H1 (cell line): ENCODE measurements at regions not wholly inside any gene's neighbourhood (a gene's known extent, or its start where the extent isn't known, plus 50 kb on each side); places are given as distances from the start of the nearest gene placed in this dataset.

Experiments used
- CTCF ChIA-PET: fragments of 300-600 bp; sonication (Branson Sonifier 250); formaldehyde crosslinking; loops from one replicate; lab custom pipeline; 2021; ENCODE audit not compliant: partially characterized antibody; lab: Charles Lee
- POLR2A ChIA-PET: fragments of 300-600 bp; sonication (Branson Sonifier 250); formaldehyde crosslinking; loops from one replicate; lab custom pipeline; 2021; ENCODE audit warnings: inconsistent platforms; ENCODE audit not compliant: partially characterized antibody; lab: Charles Lee
- DNase-seq, 2 experiments: peaks; one replicate each; pipeline versions ENCODE4 v3.0.0 to v3.0.0-alpha.2; 2010 to 2022; ENCODE audit warnings: low spot score in 2 of 2, low read depth in 1 of 2, mixed read lengths in 1 of 2
- FAIRE-seq: peaks from 2 replicates; lab custom pipeline; 2011; peaks lifted over from hg19 to GRCh38; lab: Jason Lieb, UNC
- H2AFZ ChIP-seq: 2 replicates; pipeline ENCODE4 v1.8.1; 2012; ENCODE audit warnings: low read length, inconsistent platforms
- H2AK5ac ChIP-seq: 2 replicates; pipeline ENCODE4 v1.6.1; 2013; ENCODE audit warnings: low read depth, low read length
- H2BK120ac ChIP-seq: replicated peaks from 2 replicates; pipeline ENCODE3; 2013; ENCODE audit warnings: low read depth, low read length, inconsistent platforms
- H2BK12ac ChIP-seq: 2 replicates; pipeline ENCODE4 v1.6.1; 2013; ENCODE audit warnings: low read depth, low read length
- H2BK15ac ChIP-seq: 2 replicates; pipeline ENCODE4 v1.6.1; 2013; ENCODE audit warnings: low read length
- H2BK20ac ChIP-seq: 2 replicates; pipeline ENCODE4 v1.6.1; 2013; ENCODE audit warnings: low read length
- H2BK5ac ChIP-seq: 2 replicates; pipeline ENCODE4 v1.6.1; 2013; ENCODE audit warnings: low read depth, low read length
- H3K14ac ChIP-seq: 2 replicates; pipeline ENCODE4 v1.6.1; 2013; ENCODE audit warnings: inconsistent platforms; ENCODE audit not compliant: insufficient read length
- H3K18ac ChIP-seq: 2 replicates; pipeline ENCODE4 v1.6.1; 2013; ENCODE audit warnings: low read length; ENCODE audit errors: extremely low read depth
- H3K23ac ChIP-seq: 2 replicates; pipeline ENCODE4 v1.6.1; 2013; ENCODE audit warnings: inconsistent platforms; ENCODE audit not compliant: insufficient read length
- H3K23me2 ChIP-seq: 2 replicates; pipeline ENCODE4 v1.6.1; 2013; ENCODE audit warnings: low read depth, low read length
- H3K27ac ChIP-seq: 2 replicates; pipeline ENCODE4 v1.6.1; 2011; ENCODE audit warnings: low read depth, low read length, inconsistent platforms
- H3K27me3 ChIP-seq, 4 experiments: replicated peaks in 1 of 4; 1 replicate in 1 of 4; 2 replicates in 3 of 4; pipeline versions ENCODE4 v1.6.1 to v1.8.1; 2011 to 2013; ENCODE audit warnings: low read length in 3 of 4, mild to moderate bottlenecking in 3 of 4, inconsistent platforms in 2 of 4, mixed read lengths in 2 of 4, moderate library complexity in 1 of 4; ENCODE audit not compliant: control insufficient read depth in 3 of 4, insufficient read depth in 3 of 4; ENCODE audit errors: extremely low read depth in 1 of 4
- H3K36me3 ChIP-seq, 4 experiments: 2 replicates each; pipeline versions ENCODE4 v1.6.1 to v1.8.1; 2011 to 2013; ENCODE audit warnings: mild to moderate bottlenecking in 4 of 4, low read length in 3 of 4, moderate library complexity in 2 of 4, control low read depth in 1 of 4, inconsistent platforms in 1 of 4; ENCODE audit not compliant: insufficient read depth in 4 of 4, control insufficient read depth in 2 of 4
- H3K4ac ChIP-seq: replicated peaks from 2 replicates; pipeline ENCODE3; 2013; ENCODE audit warnings: low read length, low read depth, mixed read lengths, inconsistent platforms; ENCODE audit not compliant: insufficient read length
- H3K4me1 ChIP-seq, 4 experiments: replicated peaks in 1 of 4; 1 replicate in 1 of 4; 2 replicates in 3 of 4; pipeline versions ENCODE4 v1.6.1 to v1.8.1; 2011 to 2013; ENCODE audit warnings: low read length in 3 of 4, inconsistent platforms in 2 of 4, mixed read lengths in 1 of 4; ENCODE audit not compliant: insufficient read depth in 4 of 4, control insufficient read depth in 3 of 4
- H3K4me2 ChIP-seq, 2 experiments: 2 replicates each; pipeline versions ENCODE4 v1.6.1 to v1.8.1; 2011 to 2013; ENCODE audit warnings: low read depth in 2 of 2, low read length in 2 of 2, control low read depth in 1 of 2, inconsistent platforms in 1 of 2, mild to moderate bottlenecking in 1 of 2; ENCODE audit not compliant: insufficient read depth in 1 of 2
- H3K4me3 ChIP-seq, 4 experiments: fragments of 200-600, 300-600 bp in 1 of 4; sonication (generic), shearing (Covaris generic), sonication (Bioruptor Twin) in 1 of 4; 2 replicates each; pipeline versions ENCODE4 v1.5.1 to v1.8.1; 2011 to 2016; ENCODE audit warnings: low read length in 4 of 4, low read depth in 3 of 4, control low read depth in 2 of 4, inconsistent platforms in 2 of 4, mild to moderate bottlenecking in 2 of 4, mixed read lengths in 1 of 4, moderate library complexity in 1 of 4; ENCODE audit not compliant: insufficient read depth in 2 of 4; ENCODE audit errors: extremely low read depth in 1 of 4
- H3K56ac ChIP-seq: replicated peaks from 2 replicates; pipeline ENCODE3; 2013; ENCODE audit warnings: low read depth, mild to moderate bottlenecking, mixed read lengths, low read length, inconsistent platforms; ENCODE audit not compliant: insufficient read length
- H3K79me1 ChIP-seq: 2 replicates; pipeline ENCODE4 v1.6.1; 2013; ENCODE audit warnings: low read depth, low read length, control low read depth
- H3K79me2 ChIP-seq, 2 experiments: 2 replicates each; pipeline versions ENCODE4 v1.6.1 to v1.8.1; 2012 to 2013; ENCODE audit warnings: low read length in 2 of 2, mild to moderate bottlenecking in 2 of 2, inconsistent platforms in 1 of 2; ENCODE audit not compliant: insufficient read depth in 2 of 2, control insufficient read depth in 1 of 2
- H3K9ac ChIP-seq, 4 experiments: replicated peaks in 1 of 4; 1 replicate in 1 of 4; 2 replicates in 3 of 4; pipeline versions ENCODE4 v1.6.1 to v1.8.1; 2011 to 2013; ENCODE audit warnings: low read depth in 3 of 4, low read length in 3 of 4, control low read depth in 2 of 4, mild to moderate bottlenecking in 2 of 4, moderate library complexity in 2 of 4, inconsistent platforms in 1 of 4; ENCODE audit errors: extremely low read depth in 1 of 4
- H3K9me3 ChIP-seq, 2 experiments: 2 replicates each; pipeline versions ENCODE4 v1.6.1 to v1.8.1; 2012 to 2013; ENCODE audit warnings: mild to moderate bottlenecking in 2 of 2, moderate library complexity in 2 of 2, control low read depth in 1 of 2, inconsistent platforms in 1 of 2, low read depth in 1 of 2, low read length in 1 of 2, mixed read lengths in 1 of 2; ENCODE audit not compliant: insufficient read depth in 2 of 2
- H4K20me1 ChIP-seq, 2 experiments: replicated peaks in 1 of 2; 2 replicates each; pipeline versions ENCODE3 to v1.8.1; 2011 to 2013; ENCODE audit warnings: inconsistent platforms in 2 of 2, low read length in 2 of 2, mild to moderate bottlenecking in 1 of 2; ENCODE audit not compliant: insufficient read depth in 2 of 2, control insufficient read depth in 1 of 2
- H4K5ac ChIP-seq: 2 replicates; pipeline ENCODE4 v1.6.1; 2013; ENCODE audit warnings: low read length, low read depth, mixed read lengths, inconsistent platforms; ENCODE audit not compliant: insufficient read length
- H4K8ac ChIP-seq: 2 replicates; pipeline ENCODE4 v1.8.0; 2013; ENCODE audit warnings: mild to moderate bottlenecking, moderate library complexity, low read length, inconsistent platforms; ENCODE audit not compliant: insufficient read depth; ENCODE audit errors: extremely low read depth
- H4K91ac ChIP-seq: replicated peaks from 2 replicates; pipeline ENCODE3; 2013; ENCODE audit warnings: low read length, mixed read lengths, inconsistent platforms; ENCODE audit not compliant: insufficient read length
- ASH2L ChIP-seq: fragments of 200-600, 300-600 bp; sonication (generic); IDR thresholded peaks from one replicate; pipeline ENCODE4 v1.7.1; 2017; ENCODE audit warnings: low read length
- ATF3 ChIP-seq: IDR thresholded peaks from 2 replicates; pipeline ENCODE4 v1.6.1; 2011; ENCODE audit warnings: low read depth, mild to moderate bottlenecking, low read length; ENCODE audit not compliant: insufficient read depth
- BRCA1 ChIP-seq: IDR thresholded peaks from 2 replicates; pipeline ENCODE4 v1.6.1; 2012; ENCODE audit warnings: low read depth, low read length, improper control_type of control experiment
- CBX8 ChIP-seq: fragments of 300-800, 300-1000 bp; sonication (generic); IDR thresholded peaks from 2 replicates; pipeline ENCODE4 v1.7.1; 2016; ENCODE audit warnings: low read depth, low read length, borderline replicate concordance
- EGR1 ChIP-seq: IDR thresholded peaks from 2 replicates; pipeline ENCODE4 v1.6.1; 2011; ENCODE audit warnings: low read depth, low read length, borderline replicate concordance
- EP300 ChIP-seq, 2 experiments: IDR thresholded peaks; 1 replicate in 1 of 2; 2 replicates in 1 of 2; pipeline ENCODE4 v1.6.1; 2011 to 2012; ENCODE audit warnings: low read depth in 2 of 2, low read length in 2 of 2, mild to moderate bottlenecking in 2 of 2, borderline replicate concordance in 1 of 2, inconsistent platforms in 1 of 2, moderate library complexity in 1 of 2
- GTF2F1 ChIP-seq: IDR thresholded peaks from 2 replicates; pipeline ENCODE4 v1.6.1; 2012; ENCODE audit warnings: low read depth, low read length, improper control_type of control experiment, borderline replicate concordance
- KDM1A ChIP-seq: fragments of 200-600, 300-600 bp; sonication (generic); IDR thresholded peaks from 2 replicates; pipeline ENCODE4 v1.7.1; 2016; ENCODE audit warnings: mild to moderate bottlenecking, low read length, borderline replicate concordance
- KDM4A ChIP-seq: IDR thresholded peaks from one replicate; pipeline ENCODE4 v1.7.1; 2012; ENCODE audit warnings: low read depth, mild to moderate bottlenecking, moderate library complexity, low read length, inconsistent platforms; ENCODE audit not compliant: severe bottlenecking
- KDM5A ChIP-seq: fragments of 200-600 bp; IDR thresholded peaks from 2 replicates; pipeline ENCODE4 v1.7.1; 2012; ENCODE audit warnings: mild to moderate bottlenecking, low read length, inconsistent platforms, mixed read lengths
- PHF8 ChIP-seq: fragments of 200-600 bp; sonication (generic); conservative IDR thresholded peaks from 2 replicates; pipeline ENCODE4 v1.7.1; 2012; ENCODE audit warnings: low read depth, mild to moderate bottlenecking, inconsistent platforms, low read length, moderate library complexity
- POLR2A ChIP-seq, 2 experiments: IDR thresholded peaks; 1 replicate in 1 of 2; 2 replicates in 1 of 2; pipeline ENCODE4 v1.6.1; 2011; ENCODE audit warnings: low read depth in 2 of 2, low read length in 2 of 2, mild to moderate bottlenecking in 2 of 2; ENCODE audit errors: control extremely low read depth in 1 of 2
- SIX5 ChIP-seq: IDR thresholded peaks from 2 replicates; pipeline ENCODE4 v1.6.1; 2011; ENCODE audit warnings: mild to moderate bottlenecking, low read depth, low read length
- SP4 ChIP-seq: IDR thresholded peaks from 2 replicates; pipeline ENCODE4 v1.6.1; 2012; ENCODE audit warnings: low read length, inconsistent platforms
- TAF1 ChIP-seq: IDR thresholded peaks from 2 replicates; pipeline ENCODE4 v1.6.1; 2011; ENCODE audit warnings: mild to moderate bottlenecking, low read depth, low read length
- TBP ChIP-seq: IDR thresholded peaks from 2 replicates; pipeline ENCODE4 v1.6.1; 2011; ENCODE audit warnings: low read depth, low read length, improper control_type of control experiment
- WGBS, 2 experiments: shearing (Covaris generic) in 1 of 2; methylation state at CpG; one replicate each; pipeline versions ENCODE4 v1.1.6 to v1.1.7; 2013 to 2015; ENCODE audit warnings: low lambda C conversion rate in 2 of 2, mixed read lengths in 2 of 2, inconsistent platforms in 1 of 2, low coverage in 1 of 2, missing lambda C conversion rate in 1 of 2; ENCODE audit not compliant: insufficient replicate concordance in 2 of 2, insufficient coverage in 1 of 2, insufficient read length in 1 of 2; ENCODE audit errors: extremely low coverage in 1 of 2, missing lambda C conversion rate in 1 of 2; 5-methylcytosine and 5-hydroxymethylcytosine counted together

DNA sequence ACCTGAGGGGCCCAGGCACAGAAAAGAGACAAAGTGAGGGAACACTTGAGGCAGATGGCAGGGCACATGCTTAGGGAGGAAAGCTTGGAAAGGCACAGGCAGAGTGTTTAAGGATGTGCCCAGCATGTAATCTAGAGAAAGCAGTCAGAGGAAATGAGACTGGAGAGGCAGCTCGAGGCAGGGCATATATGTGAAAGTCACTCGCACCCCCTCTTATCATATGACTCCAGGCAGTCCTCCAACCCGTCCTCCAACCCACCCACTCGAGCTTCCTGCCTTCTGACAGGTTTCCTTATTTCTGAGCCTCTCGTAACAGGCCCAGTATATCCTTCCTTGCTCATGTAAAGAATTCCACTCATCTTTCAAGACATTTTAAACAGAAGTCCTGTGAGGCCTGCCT, 294.0 kb downstream of the SOX2 start:
- Histone ChIP-seq H3K18ac (no peak overlapping the region), H3K9me3 (no peaks in the 10 kb centered on the region), H3K14ac (no peak overlapping the region), H3K27ac (no peak overlapping the region), H3K4me3 (no peak overlapping the region), H3K56ac (no peak overlapping the region), H3K79me1 (no peaks in the 10 kb centered on the region), H3K4me2 (no peak overlapping the region), H4K8ac (no peak overlapping the region), H2AFZ (no peak overlapping the region), H4K91ac (peak overlapping the region; percentile 1), H3K4ac (no peak overlapping the region), H3K9ac (no peak overlapping the region), H3K23ac (no peak overlapping the region), H4K5ac (no peak overlapping the region), H2BK20ac (no peak overlapping the region), H3K79me2 (no peaks in the 10 kb centered on the region), H3K36me3 (no peaks in the 10 kb centered on the region), H2BK15ac (no peak overlapping the region; the same call in 1 of the 2 replicates), H2AK5ac (no peak overlapping the region), H3K23me2 (no peaks in the 10 kb centered on the region), H3K27me3 (no peaks in the 10 kb centered on the region; a peak in 2 of 7 replicates), H2BK5ac (no peak overlapping the region), H3K4me1 (no peaks in the 10 kb centered on the region; a peak in 1 of 7 replicates), H4K20me1 (no peaks in the 10 kb centered on the region), H2BK12ac (no peak overlapping the region; the same call in 1 of the 2 replicates), H2BK120ac (no peak overlapping the region)
- no peak for FAIRE-seq
- DNase-seq = no peak
- WGBS, 2 experiments = 75% methylated on average over 5 of the region's 5 CpGs; no CpG with 5 or more reads in 1 of the 2 experiments
- CTCF ChIA-PET = interaction anchor here (1.1 to 1.6 kb wide), 2 partner anchors 10 to 11 kb away, joined by 3 read pairs; no protein-coding TSS in a partner anchor
- POLR2A ChIA-PET = no interaction called here
- no peak for TF ChIP-seq GTF2F1
- TF ChIP-seq EP300 (IDR thresholded peaks at IDR 0.05; ENCODE audit: borderline replicate concordance in 1 of 2, low read depth in 2 of 2, low read length in 2 of 2) = no peak
- TF ChIP-seq PHF8 = no peak
- TF ChIP-seq SP4 = no peak
- TF ChIP-seq BRCA1 = no peak
- TF ChIP-seq EGR1 = no peak
- TF ChIP-seq TAF1 = no peak
- no peak for TF ChIP-seq KDM1A
- TF ChIP-seq SIX5 = no peak
- no peak for TF ChIP-seq POLR2A (IDR thresholded peaks at IDR 0.05; ENCODE audit: control extremely low read depth in 1 of 2, low read depth in 2 of 2, low read length in 2 of 2)
- no peak for TF ChIP-seq TBP
- TF ChIP-seq ATF3 = no peak
- TF ChIP-seq ASH2L = no peak
- TF ChIP-seq KDM4A = no peak
- no peak for TF ChIP-seq KDM5A
- no peak for TF ChIP-seq CBX8
